ENCODE measurements at regions not wholly inside any gene's neighbourhood (a gene's known extent, or its start where the extent isn't known, plus 50 kb on each side); places are given as distances from the start of the nearest gene placed in this dataset.

GRCh38 chr4:106676173-106676921 is 307.8 kb upstream of the GIMD1 start:
- H3K4me1 Mint-ChIP-seq = no peaks in the 10 kb centered on the region
- DNase-seq (no peak), ATAC-seq (no peak)
- no peaks in the 10 kb centered on the region for H3K36me3 Mint-ChIP-seq (ENCODE audit: low read depth)
- no peaks in the 10 kb centered on the region for H3K9me3 Mint-ChIP-seq
- no peak overlapping the region for H3K27ac Mint-ChIP-seq
- H3K27me3 Mint-ChIP-seq = no peaks in the 10 kb centered on the region
- no peak overlapping the region for H3K4me3 Mint-ChIP-seq

- DNase-seq = no peak
- Mint-ChIP-seq H3K9me3 (no peaks in the 10 kb centered on the region), H3K36me3 (ENCODE audit: low read depth) (no peaks in the 10 kb centered on the region), H3K27me3 (no peaks in the 10 kb centered on the region), H3K4me3 (no peak overlapping the region), H3K27ac (no peak overlapping the region), H3K4me1 (no peaks in the 10 kb centered on the region)
- ATAC-seq = no peak
Observed at GRCh38 chr4:106671716-106672115, 303.1 kb upstream of the GIMD1 start.

DNA sequence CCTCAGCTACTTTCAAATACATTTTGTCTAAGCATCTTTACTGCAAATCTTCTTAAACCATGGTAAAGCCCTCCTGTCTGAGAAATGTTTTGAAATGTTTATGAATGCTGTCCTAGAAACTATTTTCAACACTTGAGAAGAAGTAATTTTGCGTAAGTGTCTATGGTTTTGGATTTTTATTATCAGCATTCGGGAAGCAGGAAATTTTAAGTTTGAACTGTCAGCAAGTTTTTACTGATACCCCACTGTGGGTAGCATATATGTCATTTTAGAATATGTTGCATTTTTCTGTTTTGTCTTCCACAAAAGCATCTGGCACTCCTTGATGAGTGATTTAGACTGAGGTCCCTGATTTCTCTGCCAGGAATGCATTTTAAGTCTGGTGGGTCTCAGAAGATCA is 302.4 kb upstream of the GIMD1 start:
- ATAC-seq (no peak), DNase-seq (no peak)
- no peaks in the 10 kb centered on the region for H3K4me1 Mint-ChIP-seq
- H3K36me3 Mint-ChIP-seq (ENCODE audit: low read depth) = no peaks in the 10 kb centered on the region
- H3K27ac Mint-ChIP-seq = no peak overlapping the region
- no peaks in the 10 kb centered on the region for H3K27me3 Mint-ChIP-seq
- H3K9me3 Mint-ChIP-seq = no peaks in the 10 kb centered on the region
- H3K4me3 Mint-ChIP-seq = no peak overlapping the region

DNA sequence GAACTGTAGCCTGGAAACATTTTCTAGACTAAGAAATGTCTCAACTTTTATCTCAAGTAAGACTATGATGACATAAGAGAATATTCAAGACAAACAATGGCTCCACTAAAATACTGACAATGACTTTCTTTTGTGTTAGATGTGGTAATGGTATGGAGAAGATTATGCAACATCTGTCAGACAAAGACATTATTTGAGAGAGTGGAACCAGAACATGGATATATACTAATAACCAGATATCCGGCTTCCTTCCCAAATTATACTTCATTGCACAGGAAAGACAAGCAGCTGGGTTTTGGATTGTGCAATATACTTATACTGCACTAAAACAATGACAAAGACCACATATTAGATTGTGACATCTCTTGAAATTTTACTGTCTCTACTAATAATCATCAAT is 290.8 kb upstream of the GIMD1 start:
- Mint-ChIP-seq H3K4me1 (no peaks in the 10 kb centered on the region), H3K27ac (no peak overlapping the region), H3K4me3 (no peak overlapping the region), H3K27me3 (no peaks in the 10 kb centered on the region), H3K36me3 (ENCODE audit: low read depth) (no peaks in the 10 kb centered on the region), H3K9me3 (no peaks in the 10 kb centered on the region)
- ATAC-seq = no peak
- DNase-seq = no peak

DNA sequence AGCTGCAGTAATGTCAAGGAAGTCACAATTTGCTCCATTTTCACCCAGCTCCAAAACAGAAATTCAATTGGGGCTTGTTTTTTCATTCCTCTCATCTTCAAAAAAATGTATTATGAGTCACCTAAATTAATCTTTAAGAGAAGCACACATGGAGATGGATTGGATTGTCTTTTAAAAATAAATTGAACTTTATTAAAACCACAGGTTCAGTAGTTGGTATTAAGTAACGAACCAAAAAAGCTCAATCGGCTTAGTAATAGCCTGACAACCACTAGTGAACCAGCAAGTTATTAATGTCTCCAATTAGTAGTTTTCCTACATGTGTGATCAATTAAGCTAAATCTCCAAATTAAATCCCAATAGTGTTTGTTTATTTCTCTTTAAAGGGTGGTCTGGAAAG is 283.5 kb upstream of the GIMD1 start:
- no peaks in the 10 kb centered on the region for H3K4me1 Mint-ChIP-seq
- ATAC-seq = no peak
- H3K36me3 Mint-ChIP-seq (ENCODE audit: low read depth) = no peaks in the 10 kb centered on the region
- no peaks in the 10 kb centered on the region for H3K27me3 Mint-ChIP-seq
- no peak overlapping the region for H3K27ac Mint-ChIP-seq
- DNase-seq = no peak
- no peak overlapping the region for H3K4me3 Mint-ChIP-seq
- no peaks in the 10 kb centered on the region for H3K9me3 Mint-ChIP-seq

DNA sequence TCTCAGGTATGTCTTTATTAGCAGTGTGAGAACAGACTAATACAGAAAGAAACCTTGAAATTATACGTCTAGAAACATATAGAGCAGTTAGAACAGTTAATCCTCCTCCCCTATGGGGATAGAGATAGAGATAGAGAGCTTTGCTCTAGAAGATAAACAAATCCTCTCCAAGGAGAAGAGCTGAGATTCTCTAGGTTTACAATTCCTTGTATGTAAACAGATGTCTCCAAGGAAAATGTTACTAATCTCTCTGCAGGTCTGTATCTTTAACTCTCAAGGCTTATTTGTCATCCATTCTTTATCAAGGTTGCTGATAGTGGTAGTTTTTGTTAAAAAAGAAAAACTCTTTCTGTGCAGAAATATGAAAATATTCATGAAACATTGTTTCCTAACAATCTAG is 282.1 kb upstream of the GIMD1 start:
- Mint-ChIP-seq H3K9me3 (no peaks in the 10 kb centered on the region), H3K4me1 (no peaks in the 10 kb centered on the region), H3K36me3 (ENCODE audit: low read depth) (no peaks in the 10 kb centered on the region), H3K27me3 (no peaks in the 10 kb centered on the region), H3K27ac (no peak overlapping the region), H3K4me3 (no peak overlapping the region)
- no peak for ATAC-seq
- no peak for DNase-seq

DNA sequence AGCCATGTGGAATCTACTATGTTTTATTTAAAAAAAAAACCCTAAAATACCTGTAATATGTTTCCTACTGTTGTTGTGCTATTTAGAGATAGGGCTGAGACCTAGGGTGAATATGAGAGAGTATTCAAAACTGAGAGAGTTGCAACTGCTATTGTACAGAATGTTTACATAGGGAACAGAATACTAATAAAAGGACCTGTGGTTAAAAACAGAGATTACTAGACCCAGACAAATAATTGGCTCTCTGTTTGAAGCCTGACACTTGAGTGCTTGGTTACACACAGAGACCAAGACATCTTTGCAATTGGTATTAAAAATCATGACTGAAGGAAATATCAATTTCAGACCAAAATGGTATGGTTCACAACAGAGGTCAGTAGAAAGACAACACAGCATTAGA is 278.9 kb upstream of the GIMD1 start:
- H3K27me3 Mint-ChIP-seq = no peaks in the 10 kb centered on the region
- H3K36me3 Mint-ChIP-seq (ENCODE audit: low read depth) = no peaks in the 10 kb centered on the region
- no peak overlapping the region for H3K4me3 Mint-ChIP-seq
- DNase-seq = no peak
- H3K9me3 Mint-ChIP-seq = no peaks in the 10 kb centered on the region
- no peaks in the 10 kb centered on the region for H3K4me1 Mint-ChIP-seq
- no peak for ATAC-seq
- no peak overlapping the region for H3K27ac Mint-ChIP-seq

GRCh38 chr4:106629268-106629625 is 260.7 kb upstream of the GIMD1 start:
- peaks cover 4% of the 10 kb centered on the region for H3K9me3 Mint-ChIP-seq

GRCh38 chr4:106628586-106629267 is 260.1 kb upstream of the GIMD1 start:
- Mint-ChIP-seq H3K9me3 (peaks cover 4% of the 10 kb centered on the region), H3K4me1 (no peaks in the 10 kb centered on the region), H3K36me3 (ENCODE audit: low read depth) (no peaks in the 10 kb centered on the region), H3K27me3 (no peaks in the 10 kb centered on the region), H3K4me3 (no peak overlapping the region), H3K27ac (no peak overlapping the region)
- ATAC-seq (no peak), DNase-seq (no peak)

More at GRCh38 chr4:106629268-106629625, 260.7 kb upstream of the GIMD1 start:
- Mint-ChIP-seq H3K27ac (no peak overlapping the region), H3K36me3 (ENCODE audit: low read depth) (no peaks in the 10 kb centered on the region), H3K27me3 (no peaks in the 10 kb centered on the region), H3K4me3 (no peak overlapping the region), H3K4me1 (no peaks in the 10 kb centered on the region)
- no peak for DNase-seq
- no peak for ATAC-seq

- Mint-ChIP-seq H3K36me3 (ENCODE audit: low read depth) (no peaks in the 10 kb centered on the region), H3K9me3 (peaks cover 4% of the 10 kb centered on the region), H3K4me1 (no peaks in the 10 kb centered on the region), H3K27ac (no peak overlapping the region), H3K27me3 (no peaks in the 10 kb centered on the region), H3K4me3 (no peak overlapping the region)
- DNase-seq (no peak), ATAC-seq (no peak)
Observed at GRCh38 chr4:106627051-106627450, 258.5 kb upstream of the GIMD1 start.

DNA sequence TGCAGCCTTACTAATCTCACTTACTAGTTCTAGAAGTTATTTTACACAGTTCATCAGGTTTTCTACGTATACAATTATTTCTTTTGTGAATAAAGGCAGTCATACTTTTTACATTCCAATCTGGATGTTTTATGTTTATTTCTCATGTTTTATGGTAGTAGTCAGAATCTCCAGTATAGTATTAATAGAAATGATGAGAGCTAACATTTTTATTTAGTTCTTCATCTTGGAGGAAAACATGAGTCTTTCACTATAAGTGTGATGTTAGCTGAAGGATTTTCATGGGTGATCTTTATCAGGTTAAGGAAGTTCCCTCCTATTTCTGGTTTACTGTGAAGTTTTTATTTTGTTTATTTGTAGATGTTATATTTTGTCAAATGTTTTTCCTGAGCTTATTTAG is 256.1 kb upstream of the GIMD1 start:
- Mint-ChIP-seq H3K27ac (no peak overlapping the region), H3K4me1 (no peaks in the 10 kb centered on the region), H3K36me3 (ENCODE audit: low read depth) (no peaks in the 10 kb centered on the region), H3K9me3 (peaks cover 4% of the 10 kb centered on the region), H3K27me3 (no peaks in the 10 kb centered on the region), H3K4me3 (no peak overlapping the region)
- no peak for DNase-seq
- no peak for ATAC-seq

- ATAC-seq = no peak
- Mint-ChIP-seq H3K27me3 (no peaks in the 10 kb centered on the region), H3K27ac (no peak overlapping the region)
Observed at GRCh38 chr4:106618956-106619355, 250.4 kb upstream of the GIMD1 start.

GRCh38 chr4:106615961-106616360 is 247.4 kb upstream of the GIMD1 start:
- DNase-seq = no peak

More at GRCh38 chr4:106618956-106619355, 250.4 kb upstream of the GIMD1 start:
- Mint-ChIP-seq H3K36me3 (ENCODE audit: low read depth) (no peaks in the 10 kb centered on the region), H3K9me3 (no peaks in the 10 kb centered on the region), H3K4me3 (no peak overlapping the region), H3K4me1 (no peaks in the 10 kb centered on the region)
- DNase-seq = no peak

GRCh38 chr4:106615410-106615945 is 246.9 kb upstream of the GIMD1 start:
- DNase-seq (no peak), ATAC-seq (no peak)
- Mint-ChIP-seq H3K4me3 (no peak overlapping the region), H3K9me3 (peaks cover 12% of the 10 kb centered on the region), H3K27ac (no peak overlapping the region), H3K27me3 (no peaks in the 10 kb centered on the region), H3K4me1 (no peaks in the 10 kb centered on the region), H3K36me3 (ENCODE audit: low read depth) (no peaks in the 10 kb centered on the region)

More at GRCh38 chr4:106615961-106616360, 247.4 kb upstream of the GIMD1 start:
- ATAC-seq = no peak
- H3K4me3 Mint-ChIP-seq = no peak overlapping the region
- H3K36me3 Mint-ChIP-seq (ENCODE audit: low read depth) = no peaks in the 10 kb centered on the region
- no peak overlapping the region for H3K27ac Mint-ChIP-seq
- peaks cover 12% of the 10 kb centered on the region for H3K9me3 Mint-ChIP-seq
- no peaks in the 10 kb centered on the region for H3K4me1 Mint-ChIP-seq
- H3K27me3 Mint-ChIP-seq = no peaks in the 10 kb centered on the region

DNA sequence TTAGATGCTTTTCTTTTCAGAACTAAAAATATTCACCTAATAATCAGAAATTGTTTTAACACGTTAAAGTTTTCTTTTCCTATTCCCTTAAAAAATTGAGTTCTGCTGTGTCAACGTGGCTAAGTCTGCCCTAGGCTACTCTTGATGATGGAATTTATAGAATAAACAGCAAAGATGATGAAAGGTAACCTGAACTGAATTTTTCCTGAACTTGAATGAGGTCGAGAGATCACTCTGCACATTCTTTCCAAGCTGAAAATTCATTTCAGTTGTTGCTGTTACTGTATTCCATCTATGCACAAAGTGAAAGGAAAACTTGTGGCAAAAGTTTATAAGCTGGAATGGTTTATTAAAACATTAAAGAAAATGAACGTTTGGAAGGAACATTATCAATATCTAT is 245.9 kb upstream of the GIMD1 start:
- H3K4me1 Mint-ChIP-seq = no peaks in the 10 kb centered on the region
- DNase-seq = no peak
- H3K27ac Mint-ChIP-seq = no peak overlapping the region
- no peak for ATAC-seq
- H3K9me3 Mint-ChIP-seq = peaks cover 13% of the 10 kb centered on the region
- H3K27me3 Mint-ChIP-seq = no peaks in the 10 kb centered on the region
- no peaks in the 10 kb centered on the region for H3K36me3 Mint-ChIP-seq (ENCODE audit: low read depth)
- H3K4me3 Mint-ChIP-seq = no peak overlapping the region

All from activated naive CD8-positive, alpha-beta T cell treated with anti-CD3 and anti-CD28 coated beads, Interleukin-2, amount 50 U/mL, for 24 hours (primary cell).